Right lobe of liver (tissue), 6 donors: ENCODE measurements at regions not wholly inside any gene's neighbourhood (a gene's known extent, or its start where the extent isn't known, plus 50 kb on each side); places are given as distances from the start of the nearest gene placed in this dataset.
"Not testable (repeated sequence)": the region's sequence is repeated elsewhere in the genome, so short reads cannot be mapped to it uniquely, and the experiment has no call there.

Experiments used
- ATAC-seq, 4 donors: fragments of 200-7000 bp; cut with Tn5 transposase; one replicate each; pipeline ENCODE4 v1.9.1; 2020; ENCODE audit warnings: mild to moderate bottlenecking in 4 of 4, moderate library complexity in 4 of 4
- DNase-seq, 3 donors: peaks; one replicate each; pipeline ENCODE4 v3.0.0-alpha.2; 2020
- H3K27ac ChIP-seq, 3 donors: fragments of 200-600 bp; one replicate each; pipeline ENCODE4 v1.8.0; 2022
- H3K27me3 ChIP-seq, 2 donors: fragments of 200-600 bp; one replicate each; pipeline ENCODE4 v1.8.0; 2022
- H3K36me3 ChIP-seq, 4 donors: fragments of 200-600 bp; sonication (generic) in 1 of 4; one replicate each; pipeline versions ENCODE4 v1.5.1 to v1.8.0; 2017 to 2022; ENCODE audit warnings: control low read depth in 1 of 4
- H3K4me1 ChIP-seq, 4 donors: fragments of 200-600 bp; sonication (generic) in 1 of 4; one replicate each; pipeline versions ENCODE4 v1.5.1 to v1.8.0; 2017 to 2022; ENCODE audit warnings: control low read depth in 1 of 4
- H3K4me3 ChIP-seq, 3 donors: fragments of 200-600 bp; one replicate each; pipeline ENCODE4 v1.8.0; 2022
- H3K9me3 ChIP-seq, 4 donors: fragments of 200-600 bp; sonication (generic) in 1 of 4; one replicate each; pipeline versions ENCODE4 v1.5.1 to v1.8.0; 2017 to 2022; ENCODE audit warnings: control low read depth in 1 of 4
- CTCF ChIP-seq, 4 donors: fragments of 200-600 bp in 3 of 4; fragments of 450-650 bp in 1 of 4; IDR thresholded peaks; one replicate each; pipeline versions ENCODE4 v1.5.1 to v1.8.0; 2016 to 2022; ENCODE audit warnings: antibody characterized with exemption in 4 of 4, mild to moderate bottlenecking in 2 of 4
- POLR2A ChIP-seq: fragments of 450-650 bp; IDR thresholded peaks from one replicate; pipeline ENCODE4 v1.6.1; 2017; ENCODE audit warnings: antibody characterized with exemption, mild to moderate bottlenecking
- whole genome bisulfite sequencing: methylation state at CpG from one replicate; pipeline ENCODE4 v1.1.6; 2018; ENCODE audit warnings: low coverage, low lambda C conversion rate; ENCODE audit not compliant: insufficient coverage; ENCODE audit errors: missing lambda C conversion rate; 5-methylcytosine and 5-hydroxymethylcytosine counted together
- intact Hi-C, 2 donors: fragments of 100-400 bp; cut with DNase I; formaldehyde crosslinking; loops; one replicate each; pipeline versions ENCODE4 v1.11.2 to v1.14.1; 2022
- donor health status: DM: no; HTN: yes; CAD: no.
- donor health status: DM: no; HTN: no; CAD: no.
- donor health status: DM: no; HTN: no; CAD: no.
- donor health status: DM: no; HTN: yes; CAD: no.
- donor health status: DM: no; HTN: yes; CAD: no.

- Histone ChIP-seq H3K27ac (no peak overlapping the region), H3K4me3 (no peak overlapping the region), H3K9me3 (no peaks in the 10 kb centered on the region), H3K4me1 (no peaks in the 10 kb centered on the region), H3K36me3 (no peaks in the 10 kb centered on the region), H3K27me3 (no peaks in the 10 kb centered on the region)
- TF ChIP-seq CTCF (IDR thresholded peaks at IDR 0.05) (no peak), POLR2A (no peak)
- 37% methylated on average over 1 of the region's 1 CpG for WGBS
- ATAC-seq, result no peak
- DNase-seq, result no peak
- intact Hi-C loops, result no loop called here
These were observed 651.5 kb upstream of the CADM2 start for GRCh38 chr3:84307339-84307738.

DNA sequence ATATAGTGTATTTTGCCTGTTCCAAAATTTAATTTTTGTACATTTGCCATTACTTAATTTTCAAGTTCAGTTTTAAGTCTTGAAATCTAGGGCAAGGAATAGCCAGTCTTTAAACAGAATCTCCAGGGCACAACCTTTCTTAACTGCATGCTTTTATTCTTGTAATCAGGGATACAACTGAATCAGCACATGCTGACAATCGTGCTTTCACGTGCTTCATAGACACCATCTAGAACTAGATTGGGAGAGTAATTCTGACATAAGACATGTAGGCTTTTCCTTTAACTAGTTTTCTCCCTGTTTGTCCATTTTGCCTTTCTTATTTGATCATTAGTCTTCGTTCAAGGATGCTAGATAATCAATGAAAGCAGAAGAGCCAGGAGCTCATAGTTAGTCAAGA lies 650.4 kb upstream of the CADM2 start:
- no peak for TF ChIP-seq POLR2A
- no peak for TF ChIP-seq CTCF (IDR thresholded peaks at IDR 0.05)
- Histone ChIP-seq H3K4me3 (no peak overlapping the region), H3K4me1 (no peaks in the 10 kb centered on the region), H3K36me3 (no peaks in the 10 kb centered on the region), H3K27ac (no peak overlapping the region), H3K9me3 (no peaks in the 10 kb centered on the region), H3K27me3 (no peaks in the 10 kb centered on the region)
- intact Hi-C loops, result no loop called here
- ATAC-seq (no peak), DNase-seq (no peak)
- WGBS, result 36% methylated on average over 3 of the region's 3 CpGs

DNA sequence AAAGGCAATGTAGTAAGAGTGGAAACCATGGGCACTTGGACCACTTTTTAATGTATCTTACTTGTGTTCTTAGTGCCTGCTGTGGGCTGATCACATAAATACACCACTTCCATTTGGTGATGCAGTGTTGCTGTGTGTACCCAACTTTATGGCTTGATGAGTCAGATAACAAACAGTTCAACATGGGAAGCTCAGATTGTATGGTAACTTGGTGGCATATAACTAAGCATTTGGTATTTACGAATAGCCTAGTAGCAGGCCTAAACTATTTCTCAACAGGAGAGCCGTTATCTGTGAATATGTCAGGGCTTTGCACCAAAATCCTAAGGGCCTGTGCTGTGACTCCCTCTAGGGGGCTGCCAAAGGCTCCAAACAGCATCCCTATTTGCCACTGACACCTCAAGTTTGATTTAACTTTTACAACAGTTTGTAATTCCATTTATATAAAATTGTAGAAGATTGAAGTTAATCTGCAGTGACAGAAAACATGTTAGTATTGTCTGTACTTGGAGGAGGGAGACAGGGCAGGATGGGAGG lies 640.4 kb upstream of the CADM2 start:
- H3K4me1 ChIP-seq, result no peaks in the 10 kb centered on the region
- intact Hi-C loops, result no loop called here
- H3K4me3 ChIP-seq, result no peak overlapping the region
- no peaks in the 10 kb centered on the region for H3K36me3 ChIP-seq
- TF ChIP-seq CTCF (IDR thresholded peaks at IDR 0.05), result no peak
- TF ChIP-seq POLR2A, result no peak
- DNase-seq (no peak), ATAC-seq (no peak)
- no peak overlapping the region for H3K27ac ChIP-seq
- no peaks in the 10 kb centered on the region for H3K9me3 ChIP-seq
- WGBS, result 14% methylated on average over 2 of the region's 2 CpGs
- no peaks in the 10 kb centered on the region for H3K27me3 ChIP-seq

DNA sequence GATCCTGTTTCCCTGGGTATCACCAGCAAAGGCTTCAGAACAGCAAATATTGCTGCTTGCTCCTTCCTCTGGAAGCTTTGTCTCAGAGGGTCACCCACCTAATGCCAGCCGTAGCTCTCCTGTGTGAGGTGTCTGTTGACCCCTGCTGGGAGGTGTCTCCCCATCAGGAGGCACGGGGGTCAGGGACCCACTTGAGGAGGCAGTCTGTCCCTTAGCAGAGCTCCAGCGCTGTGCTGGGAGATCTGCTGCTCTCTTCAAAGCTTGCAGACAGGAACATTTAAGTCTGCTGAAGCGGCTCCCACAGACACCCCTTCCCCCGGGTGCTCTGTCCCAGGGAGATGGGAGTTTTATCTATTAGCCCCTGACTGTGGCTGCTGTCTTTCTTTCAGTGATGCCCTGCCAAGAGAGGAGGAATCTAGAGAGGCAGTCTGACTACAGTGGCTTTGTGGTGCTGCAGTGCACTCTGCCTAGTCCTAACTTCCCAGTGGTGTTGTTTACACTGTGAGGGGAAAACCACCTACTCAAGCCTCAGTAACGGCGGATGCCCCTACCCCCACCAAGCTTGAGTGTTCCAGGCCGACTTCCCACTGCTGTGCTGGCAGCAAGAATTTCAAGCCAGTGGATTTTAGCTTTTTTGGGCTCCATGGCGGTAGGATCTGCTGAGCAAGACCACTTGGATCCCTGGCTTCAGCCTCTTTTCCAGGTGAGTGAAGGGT lies 593.1 kb upstream of the CADM2 start:
- H3K27me3 ChIP-seq, intact Hi-C loops, H3K4me3 ChIP-seq, H3K27ac ChIP-seq, ATAC-seq, H3K4me1 ChIP-seq, H3K9me3 ChIP-seq, H3K36me3 ChIP-seq, DNase-seq: not testable (repeated sequence)
- WGBS, result 22% methylated on average over 4 of the region's 9 CpGs
